HK-2 (cell line): ENCODE measurements at regions not wholly inside any gene's neighbourhood (a gene's known extent, or its start where the extent isn't known, plus 50 kb on each side); places are given as distances from the start of the nearest gene placed in this dataset.
"Not testable (repeated sequence)": the region's sequence is repeated elsewhere in the genome, so short reads cannot be mapped to it uniquely, and the experiment has no call there.

ENCODE experiments used
- DNase-seq: peaks from one replicate; pipeline ENCODE4 v3.0.0-alpha.2; 2018; ENCODE audit not compliant: unreplicated experiment

DNA sequence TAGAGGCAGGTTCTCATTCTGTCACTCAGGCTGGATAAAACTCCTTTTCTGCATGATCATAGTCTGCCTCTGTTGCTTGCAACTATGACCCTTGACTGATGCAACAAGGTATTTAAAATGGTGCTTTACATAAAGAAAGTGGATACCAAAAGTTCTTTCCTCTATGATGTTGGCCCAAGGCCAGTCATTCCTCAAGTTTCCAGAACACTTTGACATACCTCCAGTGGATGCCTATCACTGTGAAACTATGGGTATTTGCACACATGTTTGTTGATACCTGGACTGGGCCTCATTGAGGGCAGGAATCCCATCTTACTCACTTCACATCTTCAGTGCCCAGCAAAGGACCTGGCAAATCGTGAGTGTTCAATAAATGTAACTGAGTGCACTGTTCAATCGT, 159.0 kb upstream of the ZC3H12C start:
- no peak for DNase-seq

DNA sequence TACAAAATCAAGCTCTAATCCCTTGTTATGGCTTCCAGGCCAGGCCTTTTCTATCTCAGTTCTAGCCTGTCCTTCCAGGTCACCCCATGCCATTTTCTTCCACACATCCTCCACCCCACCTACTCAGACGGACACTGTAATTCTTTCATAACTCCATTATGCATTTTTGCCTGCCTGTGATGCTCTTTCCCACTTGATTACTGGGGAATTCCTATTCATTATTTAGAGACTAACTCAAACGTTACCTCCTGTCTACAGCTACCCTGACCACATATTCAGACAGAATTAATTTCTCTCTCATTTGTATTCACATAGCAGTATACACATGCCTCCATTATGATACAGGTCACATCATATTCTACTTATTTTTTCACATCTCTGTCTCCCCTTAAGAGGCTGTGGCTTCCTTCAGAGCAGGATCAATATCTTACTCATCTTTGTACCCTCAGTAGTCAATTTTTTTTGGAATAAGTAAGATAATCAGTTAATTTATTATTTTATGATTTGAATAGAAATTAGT, 156.5 kb upstream of the ZC3H12C start:
- no peak for DNase-seq

DNA sequence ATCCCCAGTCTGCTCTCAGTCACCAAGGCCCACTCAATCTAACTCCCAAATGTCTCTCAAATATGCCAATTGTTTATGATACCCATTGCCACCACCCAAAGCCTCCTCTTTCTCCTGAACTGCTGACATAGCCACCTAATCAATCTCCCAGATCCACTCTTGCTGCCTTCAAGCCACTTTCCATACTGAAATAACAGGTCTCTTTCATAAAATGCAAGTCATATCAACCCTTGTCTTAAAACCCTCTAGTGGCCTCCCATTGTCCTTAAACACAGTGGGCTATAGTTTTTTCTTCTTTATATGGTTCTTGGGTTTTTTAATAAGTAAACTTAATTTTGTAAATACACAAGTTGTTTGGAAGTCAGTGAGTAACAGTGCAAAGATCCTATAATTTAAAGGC, 155.2 kb upstream of the ZC3H12C start:
- no peak for DNase-seq

DNA sequence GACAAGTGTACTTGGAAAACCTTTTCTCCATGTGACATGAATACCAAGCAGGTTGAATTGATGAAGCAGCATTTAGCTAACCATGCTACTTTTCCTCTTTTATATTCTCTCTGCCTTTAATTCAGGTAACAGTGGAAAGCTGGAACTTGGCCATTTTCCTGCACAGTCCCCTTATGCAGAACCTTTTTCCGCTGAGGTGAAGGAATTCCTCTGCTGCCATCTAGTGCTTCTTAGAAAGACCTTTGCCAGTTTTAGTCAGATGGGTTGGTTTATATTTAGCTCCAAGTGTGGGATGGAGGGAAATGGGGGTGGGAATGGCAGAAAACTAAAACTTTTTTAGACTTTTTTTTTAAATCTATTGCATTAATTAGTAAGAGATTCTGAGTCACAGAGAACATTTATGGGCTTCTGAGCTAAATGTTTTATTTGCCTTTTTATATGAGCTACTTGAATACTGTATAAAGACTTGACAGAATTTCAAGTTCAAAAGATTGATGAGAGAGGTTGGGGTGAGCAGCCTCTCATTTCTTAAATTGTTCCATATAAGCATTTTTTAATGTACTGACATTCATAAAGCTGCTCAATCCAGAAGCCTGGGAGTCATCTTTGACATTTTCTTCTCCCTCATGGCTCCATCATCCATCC, 153.9 kb upstream of the ZC3H12C start:
- DNase-seq = no peak

DNA sequence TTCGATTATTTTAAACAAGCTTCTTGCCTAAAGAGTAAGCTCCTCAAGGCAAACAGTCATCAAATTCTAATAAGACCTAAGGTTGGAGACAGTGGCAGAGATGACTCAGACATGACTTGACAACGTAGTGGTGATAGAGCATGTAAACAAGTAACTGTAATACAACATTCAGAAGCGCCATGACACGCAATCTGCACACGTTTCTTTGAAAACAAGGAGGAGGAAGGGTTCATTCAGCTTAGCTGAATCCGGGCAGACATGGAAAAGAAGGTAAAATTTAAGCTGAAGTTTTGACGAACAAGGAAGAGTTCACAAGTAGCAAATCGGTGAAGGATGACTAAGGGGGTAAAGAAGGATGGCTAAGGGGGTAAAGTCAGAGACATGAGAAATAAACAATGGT, 152.4 kb upstream of the ZC3H12C start:
- no peak for DNase-seq

DNA sequence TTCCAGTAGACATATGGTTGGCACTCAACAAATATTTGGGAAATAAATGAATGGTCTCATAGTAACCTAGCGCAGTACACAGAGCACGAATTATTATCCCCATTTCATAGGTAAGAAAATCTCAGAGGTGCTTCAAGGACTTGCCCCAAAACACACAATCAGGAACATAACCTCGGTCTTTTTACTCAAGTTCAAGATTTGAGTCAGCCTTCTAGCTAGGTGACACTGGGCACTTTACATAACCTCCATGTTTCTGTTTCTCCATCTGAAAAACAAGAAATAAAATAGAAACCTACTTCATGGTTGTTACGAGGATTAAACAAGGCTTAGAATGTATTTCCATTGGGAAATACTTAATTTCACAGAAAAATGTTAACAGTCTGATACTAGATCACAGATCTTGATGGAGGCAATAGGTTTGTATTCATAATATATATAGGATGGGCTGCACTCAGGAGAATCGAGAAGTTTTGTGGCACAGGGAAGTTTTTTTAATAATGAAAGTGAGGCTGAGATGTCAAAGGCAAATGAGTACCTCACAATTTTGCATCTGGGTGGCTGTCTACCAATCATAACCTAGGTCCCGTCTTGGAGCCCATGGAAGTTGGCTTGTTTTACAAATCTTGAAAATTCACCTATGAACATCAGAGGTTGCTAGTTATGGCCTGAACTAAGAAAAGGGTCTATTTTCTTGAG, 147.4 kb upstream of the ZC3H12C start:
- no peak for DNase-seq

DNA sequence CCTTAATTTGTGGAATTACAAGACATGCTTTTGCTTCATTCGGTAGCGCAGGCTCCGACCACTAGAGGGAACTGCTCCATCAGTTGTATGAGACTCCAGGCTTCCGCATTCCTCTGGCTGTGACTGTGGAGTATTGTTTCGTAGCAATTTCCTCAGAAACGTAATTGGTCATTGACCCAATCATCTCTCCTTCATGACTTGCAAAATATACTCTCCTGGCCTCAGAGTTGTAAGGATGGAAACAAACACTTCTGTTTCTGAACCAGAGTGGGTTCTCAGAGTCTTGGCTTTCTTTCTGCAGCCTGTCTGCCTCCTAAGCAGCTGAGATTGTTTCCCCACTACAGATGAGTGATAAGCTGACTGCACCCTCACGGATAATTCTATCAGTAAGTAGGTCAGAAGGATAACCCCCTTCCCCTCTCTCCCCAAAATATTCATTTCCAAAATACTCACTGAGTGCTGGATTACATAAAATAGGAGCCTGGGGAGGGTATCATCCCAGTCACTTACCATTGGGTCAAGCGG, 146.8 kb upstream of the ZC3H12C start:
- peak; percentile 65 for DNase-seq

DNA sequence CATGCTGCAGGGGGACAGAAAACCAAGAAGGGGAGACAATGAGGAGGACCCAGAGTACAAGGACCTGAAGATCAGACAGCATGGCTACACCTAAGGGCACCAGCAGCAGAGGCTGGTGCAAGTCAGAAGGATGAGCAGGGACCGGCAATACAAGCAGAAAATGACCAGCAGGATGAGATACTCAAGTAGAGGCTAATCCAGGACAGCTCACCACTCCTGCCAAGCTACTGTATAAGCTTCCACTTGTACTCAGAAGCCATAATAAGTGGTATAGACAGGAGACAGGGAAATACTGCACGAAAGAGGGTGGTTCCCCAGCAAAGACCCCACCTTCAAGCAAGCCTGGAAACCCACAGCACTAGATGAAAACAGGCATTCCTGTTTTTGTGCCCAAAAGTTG, 138.7 kb upstream of the ZC3H12C start:
- no peak for DNase-seq

DNA sequence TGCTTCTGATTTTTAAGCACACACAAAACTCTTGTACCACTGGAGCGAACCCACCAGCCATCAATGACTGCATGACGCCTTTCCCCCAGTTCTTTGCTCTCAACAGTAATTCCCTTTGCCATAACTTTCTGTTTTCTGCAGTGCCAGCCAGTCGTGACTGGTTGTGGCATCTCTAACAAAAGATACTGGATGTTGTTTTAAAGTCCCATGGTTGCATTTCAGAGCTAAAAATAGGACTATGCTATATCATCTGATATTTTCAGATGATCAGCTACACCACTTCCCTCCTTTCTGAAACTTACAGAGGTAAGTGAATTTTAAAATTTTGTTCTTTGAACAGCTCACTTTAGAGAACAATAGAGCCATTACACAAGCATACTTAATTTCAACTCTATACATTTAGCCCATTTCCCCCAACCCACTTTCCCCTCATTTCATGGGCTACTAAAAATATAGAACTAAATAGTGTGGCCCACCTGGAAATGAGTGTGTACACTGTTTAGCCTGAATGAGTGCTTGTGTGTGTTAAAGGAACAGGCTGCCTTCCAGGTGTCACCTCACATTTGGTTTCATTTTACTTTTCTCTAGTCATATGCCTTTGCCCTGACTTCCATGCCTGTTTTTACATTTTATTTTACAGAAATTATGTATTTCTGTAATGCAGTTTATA, 136.9 kb upstream of the ZC3H12C start:
- DNase-seq = no peak

DNA sequence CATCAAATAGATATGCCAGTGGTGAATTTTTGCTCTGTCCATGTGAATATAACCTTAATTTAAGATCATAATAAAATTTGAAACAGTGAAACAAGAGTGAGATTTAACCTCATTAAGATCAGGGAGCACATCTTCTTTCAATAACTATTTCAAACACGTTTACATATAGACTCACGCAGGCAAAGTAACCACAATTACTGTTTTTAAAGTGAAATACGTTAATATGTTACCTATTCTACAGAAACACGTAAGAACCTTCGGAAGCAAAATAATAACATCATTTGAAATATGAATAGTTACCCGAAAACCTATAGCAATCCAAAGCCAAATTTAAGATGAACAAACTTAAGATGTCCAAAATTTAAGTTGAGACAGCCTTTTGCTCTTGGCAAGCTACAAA, 136.2 kb upstream of the ZC3H12C start:
- DNase-seq = no peak

DNA sequence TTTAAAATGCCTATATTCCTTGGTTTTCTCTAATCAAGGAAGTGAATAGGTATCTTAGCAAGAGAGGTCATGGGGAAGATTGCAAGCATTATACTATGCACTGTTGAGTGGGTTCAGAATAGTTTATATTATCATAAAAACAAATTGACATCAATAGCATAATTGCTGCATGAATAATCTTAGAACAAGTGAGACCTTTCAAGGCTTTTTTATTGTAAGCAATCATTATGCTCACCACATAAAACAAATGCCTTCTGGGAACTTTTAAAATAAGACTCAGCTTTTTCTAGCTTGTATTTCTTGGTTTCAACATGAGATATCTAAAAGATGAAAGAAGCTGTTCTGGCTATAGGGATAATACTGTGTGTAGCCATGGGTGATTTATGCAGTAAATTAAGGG, 135.6 kb upstream of the ZC3H12C start:
- no peak for DNase-seq

DNA sequence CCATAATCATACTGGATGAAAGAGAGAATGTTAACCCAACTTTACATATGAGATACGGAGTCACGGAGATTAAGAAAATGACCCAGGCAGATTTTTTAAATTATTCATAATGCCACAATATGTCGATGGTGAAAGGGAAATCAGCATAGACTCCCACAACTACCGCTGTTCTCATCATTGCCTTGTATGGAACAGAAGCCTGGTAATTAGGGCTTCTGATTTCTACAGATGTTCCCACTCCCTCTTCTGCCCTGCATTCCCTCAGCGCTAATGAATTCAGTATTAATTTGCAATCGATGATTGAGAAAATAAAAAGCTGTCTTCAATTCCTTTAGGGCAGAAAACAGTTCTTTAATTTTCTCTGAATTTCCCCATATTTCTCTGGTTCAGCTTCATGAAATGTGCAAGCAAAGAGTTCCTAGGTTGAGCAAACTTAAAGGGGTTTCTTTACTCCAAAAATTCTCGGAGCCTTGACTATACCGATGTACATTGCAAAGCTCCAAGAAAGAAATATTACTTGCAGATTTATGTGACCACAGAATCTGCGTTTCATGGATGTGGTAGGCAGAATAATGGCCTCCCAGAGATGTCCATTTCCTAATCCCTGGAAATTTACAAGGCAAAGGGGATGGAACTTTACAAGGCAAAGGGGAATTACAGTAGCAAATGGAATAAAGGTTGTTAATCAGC, 134.9 kb upstream of the ZC3H12C start:
- no peak for DNase-seq

DNA sequence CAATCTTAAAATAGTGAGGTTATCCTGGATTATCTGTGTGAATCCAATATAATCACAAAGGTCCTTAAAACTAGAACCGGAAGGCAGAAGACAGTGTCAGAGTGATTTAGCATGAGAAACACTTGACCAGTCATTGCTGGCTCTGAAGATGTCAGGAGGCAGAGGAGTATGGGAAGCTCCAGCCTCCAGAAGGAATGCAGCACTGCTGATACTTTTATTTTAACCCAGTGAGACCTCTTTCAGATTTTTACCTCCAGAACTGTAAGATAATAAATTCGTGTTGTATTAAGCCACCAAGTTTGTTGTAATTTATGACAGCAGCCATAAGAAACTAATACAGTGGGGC, 134.4 kb upstream of the ZC3H12C start:
- no peak for DNase-seq

DNA sequence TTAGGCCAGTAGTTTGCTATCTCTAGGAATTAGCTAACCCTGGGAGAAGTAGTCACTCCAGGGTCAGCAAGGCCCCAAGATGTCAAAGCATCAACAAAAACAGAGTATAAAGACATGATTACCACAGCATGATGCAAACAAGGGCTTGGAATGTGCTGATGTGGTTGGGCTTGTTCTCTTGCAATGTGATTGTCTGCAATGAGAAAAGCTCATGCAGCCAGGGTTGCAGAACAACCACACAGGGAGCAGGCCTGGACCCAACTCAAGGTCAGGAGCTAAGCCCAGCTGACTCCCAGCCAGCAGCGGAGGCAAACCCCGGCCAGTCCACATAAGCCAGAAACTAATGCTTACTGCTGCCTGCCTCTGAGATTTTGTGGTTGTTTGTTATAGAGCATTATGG, 132.4 kb upstream of the ZC3H12C start:
- no peak for DNase-seq

DNA sequence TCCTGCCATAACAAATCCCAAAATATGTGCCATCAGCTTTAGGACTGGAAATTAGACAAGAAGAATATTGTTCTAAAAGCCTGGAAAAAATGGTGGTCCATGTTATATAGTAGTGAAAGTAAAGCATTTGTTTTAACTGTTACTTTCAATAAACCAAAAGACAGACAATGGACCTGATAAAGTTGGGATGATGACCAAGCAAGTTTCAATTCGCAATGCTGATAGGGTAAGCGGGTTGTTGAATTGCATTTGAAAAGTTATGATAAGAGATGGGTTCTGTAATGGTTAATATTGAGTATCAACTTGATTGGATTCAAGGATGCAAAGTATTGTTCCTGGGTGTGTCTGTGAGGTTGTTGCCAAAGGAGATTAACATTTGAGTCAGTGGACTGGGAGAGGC, 131.9 kb upstream of the ZC3H12C start:
- no peak for DNase-seq

DNA sequence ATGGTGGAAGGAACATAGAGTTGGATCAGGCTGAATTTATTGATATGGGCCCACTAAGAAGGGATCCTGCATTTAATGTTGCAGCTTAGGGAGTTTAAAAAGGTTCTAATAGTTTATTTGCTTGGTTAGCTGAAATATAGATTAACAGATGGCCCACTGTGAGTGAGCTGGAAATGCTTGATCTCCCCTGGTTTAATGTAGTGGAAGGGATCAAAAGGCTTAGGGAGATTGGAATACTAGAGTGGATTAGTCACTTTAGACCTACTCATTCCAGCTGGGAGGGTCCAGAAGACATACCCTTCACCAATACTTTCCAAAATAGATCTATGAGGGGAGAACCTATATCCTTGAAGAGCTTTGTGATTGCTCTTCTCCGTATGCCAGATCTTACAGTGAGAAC, 130.1 kb upstream of the ZC3H12C start:
- DNase-seq = no peak

DNA sequence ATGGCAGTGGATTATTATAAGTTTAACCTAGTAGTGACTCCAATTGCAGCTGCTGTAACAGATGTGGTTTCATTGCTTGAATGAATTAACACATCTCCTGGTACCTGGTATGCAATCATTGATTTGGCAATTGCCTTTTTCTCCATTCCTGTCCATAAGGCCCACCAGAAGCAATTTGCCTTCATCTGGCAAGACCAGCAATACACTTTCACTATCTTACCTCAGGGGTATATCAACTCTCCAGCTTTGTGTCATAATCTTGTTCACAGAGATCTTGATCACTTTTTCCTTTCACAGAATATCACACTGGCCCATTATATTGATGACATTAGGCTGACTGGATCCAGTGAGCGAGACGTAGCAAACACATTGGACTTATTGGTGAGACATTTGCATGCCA, 128.7 kb upstream of the ZC3H12C start:
- no peak for DNase-seq

DNA sequence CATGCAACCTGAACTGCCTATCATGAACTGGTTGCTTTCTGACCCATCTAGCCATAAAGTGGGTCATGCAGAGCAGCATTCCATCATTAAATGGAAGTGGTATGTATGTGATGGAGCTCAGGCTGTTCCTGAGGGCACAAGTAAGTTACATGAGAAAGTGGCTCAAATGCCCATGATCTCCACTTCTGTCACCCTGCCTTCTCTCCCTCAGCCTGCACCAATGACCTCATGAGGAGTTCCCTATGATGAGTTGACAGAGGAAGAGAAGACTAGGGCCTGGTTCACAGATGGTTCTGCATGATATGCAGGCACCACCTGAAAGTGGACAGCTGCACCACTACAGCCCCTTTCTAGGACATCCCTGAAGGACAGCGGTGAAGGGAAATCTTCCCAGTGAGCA, 127.7 kb upstream of the ZC3H12C start:
- not testable (repeated sequence) for DNase-seq

DNA sequence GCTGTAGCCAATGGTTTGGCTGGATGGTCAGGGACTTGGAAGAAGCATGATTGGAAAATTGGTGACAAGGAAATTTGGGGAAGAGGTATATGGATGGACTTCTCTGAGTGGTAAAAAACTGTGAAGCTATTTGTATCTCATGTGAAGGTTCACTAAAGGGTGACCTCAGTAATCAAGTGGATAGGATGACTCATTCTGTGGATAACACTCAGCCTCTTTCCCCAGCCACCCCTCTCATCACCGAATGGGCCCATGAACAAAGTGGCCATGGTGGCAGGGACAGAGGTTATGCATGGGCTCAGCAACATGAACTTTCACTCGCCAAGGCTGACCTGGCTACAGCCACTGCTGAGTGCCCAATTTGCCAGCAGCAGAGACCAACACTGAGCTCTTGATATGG, 127.3 kb upstream of the ZC3H12C start:
- not testable (repeated sequence) for DNase-seq

DNA sequence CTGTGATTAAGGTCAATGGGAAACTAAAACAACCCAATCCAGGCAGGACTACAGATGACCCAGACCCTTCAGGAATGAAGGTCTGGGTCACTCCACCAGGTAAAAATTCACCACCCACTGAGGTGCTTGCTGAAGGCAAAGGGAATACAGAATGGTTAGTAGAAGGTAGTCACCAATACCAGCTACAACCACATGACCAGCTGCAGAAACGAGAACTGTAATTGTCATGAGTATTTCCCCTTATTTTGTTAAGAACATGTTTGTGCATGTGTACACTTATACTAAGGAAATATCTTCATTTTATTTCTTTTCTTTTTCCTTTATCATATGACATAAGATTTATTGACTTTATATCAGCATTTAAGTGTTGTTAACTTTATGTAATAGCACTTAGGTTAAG, 126.1 kb upstream of the ZC3H12C start:
- DNase-seq = not testable (repeated sequence)

DNA sequence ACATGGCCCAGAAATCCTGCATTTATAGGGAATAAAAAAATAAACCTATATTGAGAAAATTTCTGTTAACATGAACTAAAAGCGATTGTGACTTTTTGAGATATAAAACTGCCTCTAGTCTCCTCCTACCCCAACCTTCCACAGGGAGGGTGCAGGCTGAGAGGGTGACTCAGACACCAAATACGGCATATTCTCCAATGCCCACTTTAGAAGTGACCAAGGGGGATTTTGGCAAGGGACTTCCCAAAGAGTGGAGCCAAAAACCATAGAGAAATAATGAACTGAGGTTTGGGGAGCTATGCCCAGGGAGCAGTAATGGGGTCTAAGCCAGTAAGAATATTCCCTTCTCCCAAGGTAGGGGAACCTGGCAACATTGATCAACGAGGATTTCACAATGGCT, 124.9 kb upstream of the ZC3H12C start:
- DNase-seq = no peak

DNA sequence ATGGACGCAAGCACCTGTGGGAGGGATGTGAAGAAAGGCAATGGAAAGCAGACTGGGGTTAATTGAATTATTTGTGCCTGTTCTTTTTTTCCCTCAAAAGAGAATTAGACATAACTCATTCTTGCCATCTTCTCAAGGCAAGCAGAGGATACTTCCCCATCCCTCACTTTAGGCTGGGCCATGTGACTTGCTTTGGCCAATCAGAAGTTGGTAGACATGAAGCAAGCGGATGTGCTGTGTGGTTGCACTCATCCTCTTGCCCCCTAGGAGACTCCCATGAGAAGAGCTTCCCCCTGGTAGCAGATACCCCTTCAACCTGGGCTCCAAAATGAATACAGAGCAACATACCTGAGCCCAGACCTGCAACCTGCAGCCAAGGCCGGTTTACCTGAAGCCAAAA, 124.4 kb upstream of the ZC3H12C start:
- DNase-seq = no peak
